HPDE6-E6E7 (cell line): ENCODE measurements at regions not wholly inside any gene's neighbourhood (a gene's known extent, or its start where the extent isn't known, plus 50 kb on each side); places are given as distances from the start of the nearest gene placed in this dataset.
"Not testable (repeated sequence)": the region's sequence is repeated elsewhere in the genome, so short reads cannot be mapped to it uniquely, and the experiment has no call there.

Experiments used
- DNase-seq: peaks from one replicate; pipeline ENCODE4 v3.0.0; 2011; ENCODE audit warnings: missing footprints; ENCODE audit errors: extremely low spot score

DNA sequence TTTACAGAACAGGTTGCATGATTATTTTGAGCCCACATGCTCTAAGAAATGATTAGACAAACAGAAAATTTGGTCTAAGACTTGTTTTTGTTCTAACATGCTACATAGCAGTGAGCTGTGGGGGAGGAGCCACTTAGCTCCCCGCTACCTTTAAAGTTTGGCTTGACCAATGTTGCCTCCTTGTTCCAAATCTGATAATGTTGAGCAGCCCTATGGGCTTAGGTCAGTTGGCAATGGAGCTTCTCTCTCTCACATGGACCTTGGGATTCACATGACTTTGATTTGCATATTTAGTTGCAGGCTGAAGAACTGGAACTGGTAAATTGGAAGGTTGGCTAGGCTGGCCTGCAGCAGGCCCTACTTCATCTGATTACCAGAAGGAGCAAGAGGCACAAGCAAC lies 116.4 kb downstream of the EBLN2 start:
- DNase-seq = no peak

DNA sequence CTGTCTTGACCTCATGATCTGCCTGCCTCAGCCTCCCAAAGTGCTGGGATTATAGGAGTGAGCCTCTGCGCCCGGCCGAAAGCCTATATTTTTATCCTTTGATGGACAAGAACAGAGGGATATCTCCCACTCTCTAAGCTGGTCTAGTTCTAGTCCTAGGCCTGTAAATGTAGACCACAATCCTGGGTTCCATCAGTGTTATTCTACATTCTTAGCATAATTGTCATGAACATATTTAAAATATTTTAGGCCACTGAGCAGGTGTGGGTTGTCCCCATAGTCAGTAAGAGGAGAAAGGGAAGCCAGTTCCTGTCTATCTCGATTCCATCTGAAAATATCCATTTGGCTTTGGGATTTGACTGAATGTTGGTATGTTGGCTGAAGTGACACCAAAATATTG lies 118.1 kb downstream of the EBLN2 start:
- DNase-seq = no peak

DNA sequence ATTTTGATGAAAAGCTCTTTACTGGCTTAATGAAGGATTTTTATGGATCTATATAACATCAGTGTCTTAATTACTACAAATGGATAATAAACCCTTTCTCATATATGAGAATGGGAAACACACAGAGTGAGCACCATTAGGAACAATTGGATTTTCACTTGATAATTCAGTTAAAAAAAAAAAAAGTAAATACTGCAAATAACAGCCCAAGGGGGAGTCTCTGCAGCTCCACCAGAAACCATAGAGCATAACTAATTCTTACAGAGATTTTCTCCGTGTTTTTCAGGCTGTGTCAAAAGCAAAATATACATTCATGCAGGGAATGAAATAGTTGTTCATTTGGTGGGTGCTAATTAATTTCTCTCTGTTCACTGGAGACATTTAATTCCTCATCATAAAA lies 125.3 kb downstream of the EBLN2 start:
- DNase-seq = no peak

DNA sequence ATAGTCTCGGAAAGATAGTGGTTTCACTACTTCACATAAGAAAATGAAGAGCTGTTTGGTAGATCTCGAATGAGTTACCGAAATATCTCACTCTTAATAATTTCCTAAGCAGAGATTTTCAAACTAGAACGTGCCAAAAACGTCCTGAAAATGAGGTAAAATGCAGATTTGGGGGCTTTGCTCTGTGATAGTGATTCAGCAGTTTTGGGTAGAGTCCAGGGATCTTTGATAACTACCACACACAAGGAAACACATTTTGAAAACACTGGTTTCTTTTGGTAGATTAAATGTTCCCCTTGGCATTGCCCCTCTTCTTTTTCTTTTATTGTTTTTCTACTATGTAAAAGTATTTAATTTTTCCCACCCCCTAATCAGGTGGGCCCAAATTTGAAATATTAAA lies 125.9 kb downstream of the EBLN2 start:
- DNase-seq = no peak

DNA sequence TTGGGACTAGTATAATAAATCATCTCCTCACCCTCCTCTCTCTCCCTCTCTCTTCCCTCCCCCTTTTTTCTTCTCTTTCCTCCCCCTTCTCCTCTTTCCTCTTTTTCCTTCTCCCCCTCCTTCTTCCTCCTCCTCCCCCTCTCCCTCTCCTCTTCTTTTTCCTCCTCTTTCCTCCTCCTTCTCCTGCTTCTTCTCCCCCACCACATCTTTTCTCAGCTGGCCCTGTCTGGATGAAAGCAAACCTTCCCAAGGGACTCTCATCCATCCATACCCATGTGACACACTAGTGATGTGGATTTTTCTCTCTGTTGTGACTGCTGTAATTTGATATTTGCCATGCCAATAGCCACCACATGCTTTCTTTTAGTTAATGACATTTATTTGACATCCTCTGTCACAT lies 127.2 kb downstream of the EBLN2 start:
- no peak for DNase-seq

DNA sequence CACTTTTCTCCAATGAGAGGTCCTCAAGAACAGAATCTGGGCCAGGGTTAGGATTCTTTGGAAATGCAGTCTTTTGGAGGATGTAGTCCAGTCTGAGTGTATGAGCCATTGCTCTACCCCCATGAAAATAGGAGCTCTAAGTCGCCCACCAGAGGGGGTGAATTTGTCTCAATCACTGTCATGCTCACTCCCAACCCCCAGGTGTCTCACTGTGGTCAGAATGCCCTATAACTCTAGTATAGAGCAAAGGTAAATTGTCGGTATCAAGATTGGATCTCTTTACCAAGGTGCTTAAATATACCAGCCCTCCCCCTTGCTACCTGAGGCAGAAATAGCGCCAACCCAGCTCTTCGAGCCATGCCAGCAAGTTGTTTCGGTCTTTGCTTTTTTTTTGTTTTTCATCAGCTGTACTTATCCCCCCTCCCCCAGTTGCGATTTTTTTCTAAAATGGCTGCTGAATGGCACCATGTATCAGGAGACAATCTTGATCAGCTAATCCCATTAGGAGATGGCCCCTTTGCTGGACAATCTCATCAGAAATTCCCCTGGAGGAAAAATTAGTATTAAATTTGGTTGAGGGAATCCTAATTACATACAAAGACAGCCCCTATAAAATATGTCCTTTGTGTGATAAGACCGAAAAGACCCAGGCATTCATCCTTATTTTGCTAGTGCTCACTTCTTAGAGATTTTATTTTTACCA lies 130.7 kb downstream of the EBLN2 start:
- no peak for DNase-seq

DNA sequence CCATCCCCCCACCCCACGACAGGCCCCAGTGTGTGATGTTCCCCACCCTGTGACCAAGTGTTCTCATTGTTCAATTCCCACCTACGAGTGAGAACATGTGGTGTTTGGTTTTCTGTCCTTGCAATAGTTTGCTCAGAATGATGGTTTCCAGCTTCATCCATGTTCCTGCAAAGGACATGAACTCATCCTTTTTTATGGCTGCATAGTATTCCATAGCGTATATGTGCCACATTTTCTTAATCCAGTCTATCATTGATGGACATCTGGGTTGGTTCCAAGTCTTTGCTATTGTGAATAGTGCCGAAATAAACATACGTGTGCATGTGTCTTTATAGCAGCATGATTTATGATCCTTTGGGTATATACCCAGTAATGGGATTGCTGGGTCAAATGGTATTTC lies 132.5 kb downstream of the EBLN2 start:
- DNase-seq = not testable (repeated sequence)

DNA sequence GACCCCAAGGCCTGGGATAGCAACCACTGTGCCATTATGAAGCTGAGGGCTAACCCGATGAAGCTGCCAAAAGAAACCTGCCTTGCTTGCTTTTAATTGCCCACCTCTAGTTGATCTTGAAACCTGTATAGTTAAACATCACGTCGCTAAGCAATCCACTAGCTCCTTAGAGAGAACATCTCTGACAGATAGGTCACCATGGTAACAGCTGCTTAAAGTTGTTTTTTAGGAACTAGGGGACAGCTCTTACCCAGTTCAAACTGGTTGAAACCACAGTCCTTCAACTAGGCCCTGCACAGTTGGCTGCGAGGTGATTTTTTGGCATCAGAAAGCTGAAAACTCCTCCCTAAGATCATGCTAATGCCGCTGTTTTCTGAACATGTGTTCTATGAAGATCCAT lies 135.7 kb downstream of the EBLN2 start:
- no peak for DNase-seq

DNA sequence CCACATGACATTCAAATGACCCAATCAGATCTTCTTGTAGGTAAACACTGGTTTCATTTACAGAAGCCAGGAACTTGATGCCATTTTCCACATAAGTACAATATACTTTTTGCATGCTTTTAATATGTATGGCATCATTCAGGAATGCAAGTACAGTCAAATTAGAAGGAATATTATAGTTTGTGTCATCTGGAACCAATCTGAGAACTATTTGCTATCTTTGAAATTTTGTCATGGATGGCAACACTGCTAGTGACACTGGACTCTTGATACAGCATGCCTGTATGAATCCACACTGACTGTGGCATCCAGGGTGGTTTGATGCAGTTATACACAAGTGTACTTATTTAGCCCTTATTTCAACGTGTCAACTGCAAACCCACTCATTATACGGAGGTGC lies 141.6 kb downstream of the EBLN2 start:
- DNase-seq = no peak

DNA sequence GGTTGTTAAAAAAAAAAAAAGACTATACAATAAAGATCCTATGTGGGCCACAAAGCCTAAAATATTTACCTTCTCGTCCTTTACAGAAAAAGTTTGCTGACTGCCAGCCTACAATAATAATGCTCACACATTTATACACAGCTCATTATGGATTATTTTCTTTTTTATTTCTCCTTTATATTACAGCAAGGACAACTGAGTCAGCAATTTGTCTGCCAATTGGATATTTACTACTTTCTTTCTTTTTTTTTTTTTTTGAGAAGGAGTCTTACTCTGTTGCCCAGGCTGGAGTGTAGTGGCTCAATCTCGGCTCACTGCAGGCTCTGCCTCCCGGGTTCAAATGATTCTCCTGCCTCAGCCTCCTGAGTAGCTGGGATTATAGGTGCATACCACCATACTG lies 142.2 kb downstream of the EBLN2 start:
- DNase-seq = no peak

DNA sequence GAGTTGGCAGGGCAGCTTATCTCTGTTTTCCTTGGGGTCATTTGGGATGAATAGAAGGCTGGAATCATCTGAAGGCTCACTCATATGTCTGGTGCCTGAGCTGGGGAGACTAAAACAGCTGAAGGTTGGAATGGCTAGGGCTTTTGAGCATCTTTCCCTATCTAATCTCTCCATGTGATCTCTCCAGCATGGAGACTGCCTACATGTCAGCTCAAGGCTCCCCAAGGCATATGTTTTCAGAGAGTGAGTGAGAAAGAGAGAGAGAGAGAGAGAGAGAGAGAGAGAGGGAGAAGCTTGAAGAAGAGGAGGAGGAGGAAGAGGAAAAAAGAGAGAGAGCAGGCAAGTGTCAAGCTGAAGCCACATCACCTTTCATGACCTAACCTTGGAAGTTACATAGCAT lies 143.4 kb downstream of the EBLN2 start:
- no peak for DNase-seq

DNA sequence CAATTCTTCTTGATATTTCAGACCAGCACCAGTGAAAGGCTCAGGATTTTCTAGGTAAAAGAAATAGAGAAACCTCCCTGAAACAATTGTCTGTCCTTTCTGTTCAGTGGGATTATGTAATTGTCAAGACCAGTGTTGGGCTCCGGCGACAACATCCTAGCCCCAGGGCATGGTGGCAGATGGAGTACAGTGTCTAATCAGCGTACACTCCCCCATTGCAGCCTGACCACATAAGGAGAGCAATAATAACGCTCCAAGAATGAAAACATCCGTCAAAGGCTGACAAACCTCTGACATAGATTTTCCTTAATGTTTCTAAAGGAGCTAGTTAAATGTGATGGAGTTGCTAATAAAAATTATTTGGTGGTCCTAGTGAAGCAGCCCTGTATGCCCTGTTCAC lies 144.6 kb downstream of the EBLN2 start:
- DNase-seq = no peak

DNA sequence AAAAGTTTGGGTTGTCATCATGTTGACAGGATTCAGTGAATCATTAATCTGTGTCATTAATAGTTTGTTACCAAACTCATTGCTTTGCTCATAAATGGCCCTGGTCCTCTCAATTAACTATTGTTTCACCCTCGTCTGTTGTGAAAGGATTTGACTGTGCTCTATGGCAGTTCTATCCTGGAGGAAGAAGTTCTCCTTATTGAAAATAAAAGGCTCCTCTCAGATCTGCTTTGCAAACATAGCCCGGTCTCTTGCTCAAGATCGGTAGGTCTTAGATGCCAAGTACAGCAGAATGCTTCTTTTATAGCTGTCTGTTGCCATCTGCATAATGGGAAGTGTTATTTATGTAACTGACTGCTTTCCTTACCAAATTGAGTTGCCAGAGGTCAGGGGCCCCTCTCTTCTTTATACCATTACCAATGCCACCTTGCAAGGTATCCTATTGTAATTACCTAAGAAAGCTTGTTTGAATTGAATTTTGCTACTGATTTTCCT lies 146.5 kb downstream of the EBLN2 start:
- DNase-seq = no peak

DNA sequence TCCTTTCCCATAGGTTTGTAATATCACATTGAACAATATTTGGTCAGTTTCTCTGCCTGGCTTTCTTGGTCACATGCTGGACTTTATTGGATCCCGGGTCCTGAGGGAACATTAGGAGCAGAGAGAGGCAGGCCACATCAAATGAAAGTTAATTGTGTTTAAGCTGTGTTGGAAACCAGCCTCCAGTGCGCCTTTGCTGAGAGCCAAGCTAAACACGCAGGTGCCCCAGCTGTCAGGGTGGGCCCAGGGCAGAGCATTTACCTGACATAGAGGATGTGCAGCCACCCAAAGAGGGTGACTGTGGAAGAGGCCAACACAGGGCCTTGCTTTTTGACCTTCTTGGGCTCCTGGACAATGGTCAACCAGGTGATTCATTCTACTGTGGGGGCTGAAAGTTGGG lies 149.3 kb downstream of the EBLN2 start:
- no peak for DNase-seq

DNA sequence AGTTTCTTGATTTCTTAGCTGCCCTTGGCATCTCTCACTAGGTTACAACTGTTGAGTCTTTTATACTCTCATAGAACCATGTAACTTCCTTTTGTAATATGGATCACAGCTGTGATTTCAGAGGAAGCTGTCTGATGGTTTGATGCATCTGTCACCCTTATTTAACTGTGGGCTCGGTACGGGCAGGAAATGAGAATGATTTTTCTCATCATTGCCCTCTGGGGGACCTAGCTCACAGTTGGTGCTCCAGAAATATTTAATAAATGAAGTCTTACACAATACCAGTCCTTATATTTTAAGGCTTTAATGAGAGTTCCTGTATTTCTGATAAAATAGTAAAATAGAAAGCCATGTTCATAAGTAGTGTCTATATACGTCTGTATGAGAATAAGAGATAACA lies 151.2 kb downstream of the EBLN2 start:
- no peak for DNase-seq

DNA sequence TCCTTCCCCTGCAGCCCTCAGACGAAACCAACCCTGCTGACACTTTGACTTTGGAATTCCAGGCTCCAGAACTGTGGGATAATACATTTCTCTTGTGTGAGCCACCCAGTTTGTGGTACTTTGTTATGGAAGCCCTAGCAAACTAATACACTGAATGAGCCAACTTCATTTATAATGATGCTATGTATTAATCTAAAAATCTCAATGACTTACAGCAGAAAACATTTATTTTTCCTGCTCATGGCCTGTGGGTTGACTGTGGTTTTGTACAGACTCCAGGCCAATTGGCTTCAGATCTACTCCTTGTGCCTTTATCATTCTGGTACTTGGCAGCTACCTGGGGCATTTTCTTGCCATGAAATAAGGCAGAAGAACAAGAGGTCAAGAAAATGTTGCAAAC lies 152.4 kb downstream of the EBLN2 start:
- no peak for DNase-seq

DNA sequence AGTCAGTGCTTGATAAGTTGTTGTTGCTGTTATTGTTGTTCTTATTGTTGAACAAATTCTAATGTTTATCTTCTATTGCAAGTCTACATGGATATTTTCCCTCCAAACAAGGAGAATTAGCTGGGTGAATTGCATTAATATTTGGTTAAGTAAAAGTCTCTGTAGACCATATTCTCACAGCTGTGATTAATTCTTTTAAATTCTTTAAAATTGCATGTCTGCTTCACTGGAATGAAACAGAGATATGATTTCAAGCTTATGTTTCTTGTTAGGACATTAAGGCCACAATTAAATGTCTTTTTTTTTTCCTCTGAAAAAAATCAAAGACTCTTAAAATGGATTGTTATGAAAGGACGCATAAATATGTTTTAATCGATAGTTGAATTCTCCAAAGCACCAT lies 153.4 kb downstream of the EBLN2 start:
- no peak for DNase-seq

DNA sequence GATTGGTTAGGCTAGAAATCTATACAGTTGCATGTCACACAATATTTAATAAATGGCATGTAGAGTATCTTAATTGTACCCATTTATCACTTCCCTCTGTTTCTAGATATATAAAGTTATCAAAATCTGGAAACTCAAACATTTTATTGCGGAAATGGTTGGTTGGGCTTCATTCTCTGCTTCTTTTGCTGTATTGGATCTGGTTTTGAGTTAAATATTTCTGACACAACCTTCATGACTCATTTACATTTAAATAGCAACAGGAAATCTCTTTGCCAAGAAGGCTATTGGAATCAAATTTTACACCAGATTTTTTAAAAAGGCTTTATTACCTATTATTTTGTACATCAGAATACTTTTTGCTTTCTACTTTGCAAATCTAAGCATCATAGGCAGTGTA lies 153.8 kb downstream of the EBLN2 start:
- DNase-seq = no peak

DNA sequence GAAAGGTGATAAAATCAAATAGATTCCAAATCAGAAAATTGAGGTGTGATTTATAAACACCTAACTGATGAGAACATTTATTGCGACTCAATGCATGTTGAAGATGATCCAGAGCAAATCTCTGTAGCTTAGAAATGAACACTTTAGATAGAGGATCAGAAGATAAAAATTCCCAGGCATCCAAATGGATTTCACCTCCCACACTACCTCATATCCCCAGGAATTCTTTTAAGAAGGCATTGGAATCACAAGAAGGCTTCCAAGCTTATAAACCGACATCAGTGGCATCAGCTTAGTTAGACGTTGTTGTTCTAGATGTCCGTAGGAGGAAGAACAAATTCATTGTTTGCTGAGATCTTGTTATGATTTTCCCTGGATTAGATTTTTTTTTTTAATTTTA lies 154.4 kb downstream of the EBLN2 start:
- no peak for DNase-seq

DNA sequence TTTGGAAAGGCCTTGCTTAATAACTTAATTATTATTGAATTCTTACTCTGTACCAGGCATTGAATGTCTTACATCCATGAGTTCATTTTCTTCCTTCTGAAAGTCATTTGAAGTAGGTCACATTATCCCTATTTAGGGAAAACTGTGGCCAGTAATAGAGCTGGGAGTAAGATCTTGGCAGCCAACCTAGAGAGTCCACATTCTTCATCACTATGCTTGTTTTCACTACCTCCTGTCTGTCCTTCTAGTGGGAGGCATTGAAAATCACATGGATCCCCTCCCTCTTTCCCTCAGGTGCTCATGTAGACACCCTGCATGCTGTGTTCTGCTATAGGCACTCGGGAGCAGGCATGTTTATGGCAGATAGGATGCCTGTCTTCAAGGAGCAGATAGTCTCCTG lies 154.9 kb downstream of the EBLN2 start:
- DNase-seq = no peak

DNA sequence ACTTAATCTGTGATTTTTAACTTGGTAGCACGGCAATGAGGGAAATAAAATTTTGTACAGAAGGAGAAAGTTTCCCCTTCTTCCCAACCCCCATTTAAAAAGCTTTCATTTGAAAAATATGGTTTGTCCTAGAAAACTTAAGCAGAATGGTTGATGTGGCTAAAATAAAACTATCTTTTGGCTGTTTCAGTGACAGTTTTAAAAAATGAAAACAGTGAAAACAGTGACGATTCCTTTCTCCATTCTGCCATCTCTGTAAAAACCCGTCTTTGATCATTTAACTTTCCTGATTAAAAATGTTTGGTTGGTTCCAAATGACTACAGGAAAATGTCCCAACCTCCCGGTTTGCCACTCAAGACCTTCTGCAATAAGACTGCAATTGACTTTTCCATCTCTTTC lies 160.7 kb downstream of the EBLN2 start:
- no peak for DNase-seq

DNA sequence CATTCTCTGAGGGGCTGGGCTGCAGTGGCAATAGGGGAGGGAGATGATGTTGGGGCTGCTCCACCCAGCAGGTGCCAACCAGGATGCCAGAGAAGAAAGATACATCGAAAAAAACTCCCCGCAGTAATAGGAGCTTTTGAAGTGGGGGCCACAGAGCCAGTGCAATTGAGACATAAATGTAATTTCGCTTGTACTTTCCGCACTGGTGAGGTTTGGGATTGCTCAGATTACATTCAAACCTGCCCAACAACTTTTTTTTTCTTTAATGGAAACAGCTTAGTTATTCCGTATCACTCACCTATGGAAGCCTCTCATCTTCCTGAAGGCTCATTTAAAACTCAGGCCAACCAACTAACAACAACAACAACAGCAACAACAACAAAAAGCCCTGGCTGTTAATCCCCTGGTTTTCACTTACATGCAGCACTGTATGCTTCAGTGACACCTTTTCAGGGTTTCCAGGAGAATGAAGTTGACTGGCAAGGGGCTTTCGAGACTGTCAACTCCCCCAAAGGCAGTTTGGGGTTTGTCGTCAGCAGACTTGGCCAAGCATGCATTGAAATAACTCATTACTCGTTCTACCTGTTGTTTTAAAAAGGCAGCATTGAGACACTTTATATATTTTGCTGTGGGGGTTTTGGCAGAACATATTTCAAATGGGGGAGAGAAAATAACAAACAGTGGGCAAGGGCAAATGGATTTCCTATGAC lies 163.8 kb downstream of the EBLN2 start:
- DNase-seq = no peak

DNA sequence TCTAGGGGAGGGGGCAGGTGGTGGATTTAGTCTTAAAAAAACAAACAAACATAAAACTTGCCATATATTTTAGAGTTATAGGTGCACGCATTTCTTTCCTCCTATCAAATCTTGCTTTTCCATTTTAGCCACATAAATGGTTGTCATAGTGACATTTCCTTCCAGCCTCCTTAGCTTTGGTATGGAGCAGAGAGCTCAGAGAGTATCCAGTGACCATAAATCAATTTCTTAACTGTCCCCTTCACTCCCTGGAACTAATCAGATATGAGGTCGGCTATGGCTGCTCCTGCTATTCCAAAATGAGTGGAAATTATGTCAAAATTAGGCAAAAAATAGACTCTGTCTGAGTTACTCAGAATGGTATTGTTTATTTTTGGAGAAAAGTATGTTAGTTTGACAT lies 164.5 kb downstream of the EBLN2 start:
- no peak for DNase-seq

DNA sequence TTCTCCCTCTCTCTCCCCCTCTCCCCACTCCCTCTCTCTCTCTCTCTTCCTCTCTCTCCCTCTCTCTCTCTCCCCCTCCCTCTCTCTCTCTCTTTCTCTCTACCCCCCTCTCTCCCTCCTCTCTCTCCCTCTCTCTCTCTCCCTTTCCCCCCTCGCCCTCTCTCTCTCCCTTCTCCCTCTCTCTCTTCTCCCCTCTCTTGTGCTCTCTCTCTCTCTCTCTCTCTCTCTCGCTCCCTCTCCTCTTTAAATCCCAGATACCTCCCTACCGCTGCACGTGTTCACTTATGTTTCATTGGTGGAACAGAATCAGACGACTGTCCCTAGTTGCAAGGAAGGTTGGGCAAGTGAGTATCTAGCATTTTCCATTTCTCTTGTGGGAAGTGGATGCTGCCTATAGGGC lies 166.5 kb downstream of the EBLN2 start:
- DNase-seq = no peak
